Natural killer cell (primary cell): ENCODE measurements at regions not wholly inside any gene's neighbourhood (a gene's known extent, or its start where the extent isn't known, plus 50 kb on each side); places are given as distances from the start of the nearest gene placed in this dataset.

ENCODE experiments used
- ATAC-seq, 3 donors: fragments of 150-1000 bp in 2 of 3; fragments of 200-7000 bp in 1 of 3; cut with Tn5 transposase; 1 replicate in 1 of 3; 2 replicates in 2 of 3; pipeline ENCODE4 v1.10.0; 2021; ENCODE audit warnings: mild to moderate bottlenecking in 2 of 3, moderate library complexity in 2 of 3
- DNase-seq, 2 donors: peaks; one replicate each; pipeline versions ENCODE4 v3.0.0 to v3.0.0-alpha.2; 2013 to 2021; ENCODE audit warnings: mixed read lengths in 1 of 2
- H3K27ac ChIP-seq: one replicate; pipeline ENCODE4 v1.5.1; 2013; ENCODE audit warnings: mild to moderate bottlenecking, low read length
- H3K27me3 ChIP-seq: one replicate; pipeline ENCODE4 v1.6.1; 2013; ENCODE audit warnings: low read length; ENCODE audit not compliant: control insufficient read depth, insufficient read depth
- H3K36me3 ChIP-seq: one replicate; pipeline ENCODE4 v1.6.1; 2013; ENCODE audit warnings: low read length; ENCODE audit not compliant: control insufficient read depth, insufficient read depth
- H3K4me1 ChIP-seq: one replicate; pipeline ENCODE4 v1.6.1; 2013; ENCODE audit warnings: low read length; ENCODE audit not compliant: control insufficient read depth, insufficient read depth
- H3K4me3 ChIP-seq: one replicate; pipeline ENCODE4 v1.5.1; 2013; ENCODE audit warnings: low read length
- H3K9me3 ChIP-seq: one replicate; pipeline ENCODE4 v1.6.1; 2013; ENCODE audit warnings: low read length; ENCODE audit not compliant: control insufficient read depth, insufficient read depth
- H3K27ac Mint-ChIP-seq, 2 donors: one replicate each; pipeline ENCODE4 v1.8.0; 2022; ENCODE audit warnings: mild to moderate bottlenecking in 2 of 2, mixed read lengths in 2 of 2, moderate library complexity in 1 of 2
- H3K27me3 Mint-ChIP-seq, 2 donors: one replicate each; pipeline ENCODE4 v1.8.0; 2022; ENCODE audit warnings: low read depth in 2 of 2, mixed read lengths in 2 of 2
- H3K36me3 Mint-ChIP-seq: one replicate; pipeline ENCODE4 v1.8.0; 2022; ENCODE audit warnings: mixed read lengths
- H3K4me1 Mint-ChIP-seq, 2 donors: one replicate each; pipeline ENCODE4 v1.8.0; 2022; ENCODE audit warnings: mixed read lengths in 2 of 2
- H3K4me3 Mint-ChIP-seq: one replicate; pipeline ENCODE4 v1.8.0; 2022; ENCODE audit warnings: mild to moderate bottlenecking, moderate library complexity, mixed read lengths
- H3K9me3 Mint-ChIP-seq, 2 donors: one replicate each; pipeline ENCODE4 v1.8.0; 2022; ENCODE audit warnings: mixed read lengths in 2 of 2
- WGBS: methylation state at CpG from one replicate; pipeline ENCODE4 v1.1.7; 2013; ENCODE audit warnings: missing lambda C conversion rate; ENCODE audit not compliant: insufficient coverage; 5-methylcytosine and 5-hydroxymethylcytosine counted together
- intact Hi-C: fragments of 100-400 bp; cut with micrococcal nuclease; formaldehyde crosslinking; loops from one replicate; pipeline ENCODE4 v1.14.2; 2022
- TF ChIP-seq, protein P1 (sequence below): fragments of 200-600 bp; IDR thresholded peaks from one replicate; pipeline ENCODE4 v1.8.0; 2022; ENCODE audit warnings: antibody characterized with exemption

DNA sequence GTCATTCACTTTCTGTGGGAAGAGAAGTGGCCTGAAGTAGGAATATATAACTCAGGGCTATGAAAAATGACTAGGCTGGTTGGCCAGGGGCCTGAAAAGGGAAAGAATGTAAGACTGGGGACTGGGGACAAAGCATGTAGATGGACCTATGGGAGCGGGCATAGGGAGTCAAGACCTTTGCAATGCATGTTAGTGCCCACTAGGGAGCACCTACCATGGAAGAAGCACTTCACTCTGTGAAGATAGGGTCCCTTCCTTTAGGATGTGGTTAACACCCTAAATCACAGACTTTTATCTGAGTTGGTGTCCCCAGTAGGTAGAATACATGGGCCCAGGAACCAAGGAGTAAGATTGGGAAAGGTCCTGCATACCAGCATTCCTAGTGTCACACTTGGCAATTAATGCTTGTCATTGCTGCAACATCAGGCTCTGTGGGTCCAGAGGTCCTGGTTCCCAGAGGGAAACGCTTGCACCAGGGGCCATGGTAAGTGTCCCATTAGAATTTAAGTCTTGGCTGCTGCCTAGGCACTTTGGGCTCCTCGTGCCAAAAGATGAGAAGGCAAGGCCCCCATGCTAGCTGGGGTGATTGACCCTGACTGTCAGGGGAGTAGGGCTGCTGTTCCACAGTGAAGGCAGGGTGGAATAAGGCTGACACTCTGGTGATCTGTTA lies 79.6 kb downstream of the CRYGS start:
- ATAC-seq (peak in 1 of 3 donors; percentile 38), DNase-seq (peak in 1 of 2 donors; percentile 23)
- H3K27ac ChIP-seq = no peak overlapping the region
- Mint-ChIP-seq H3K27me3 (peaks cover 9 to 10% of the 10 kb centered on the region in 2 donors), H3K36me3 (no peaks in the 10 kb centered on the region), H3K27ac (no peak overlapping the region), H3K4me1 (peaks cover 0 to 10% of the 10 kb centered on the region in 2 donors), H3K9me3 (no peaks in the 10 kb centered on the region), H3K4me3 (no peak overlapping the region)
- no peaks in the 10 kb centered on the region for H3K4me1 ChIP-seq
- TF ChIP-seq, protein P1, sequence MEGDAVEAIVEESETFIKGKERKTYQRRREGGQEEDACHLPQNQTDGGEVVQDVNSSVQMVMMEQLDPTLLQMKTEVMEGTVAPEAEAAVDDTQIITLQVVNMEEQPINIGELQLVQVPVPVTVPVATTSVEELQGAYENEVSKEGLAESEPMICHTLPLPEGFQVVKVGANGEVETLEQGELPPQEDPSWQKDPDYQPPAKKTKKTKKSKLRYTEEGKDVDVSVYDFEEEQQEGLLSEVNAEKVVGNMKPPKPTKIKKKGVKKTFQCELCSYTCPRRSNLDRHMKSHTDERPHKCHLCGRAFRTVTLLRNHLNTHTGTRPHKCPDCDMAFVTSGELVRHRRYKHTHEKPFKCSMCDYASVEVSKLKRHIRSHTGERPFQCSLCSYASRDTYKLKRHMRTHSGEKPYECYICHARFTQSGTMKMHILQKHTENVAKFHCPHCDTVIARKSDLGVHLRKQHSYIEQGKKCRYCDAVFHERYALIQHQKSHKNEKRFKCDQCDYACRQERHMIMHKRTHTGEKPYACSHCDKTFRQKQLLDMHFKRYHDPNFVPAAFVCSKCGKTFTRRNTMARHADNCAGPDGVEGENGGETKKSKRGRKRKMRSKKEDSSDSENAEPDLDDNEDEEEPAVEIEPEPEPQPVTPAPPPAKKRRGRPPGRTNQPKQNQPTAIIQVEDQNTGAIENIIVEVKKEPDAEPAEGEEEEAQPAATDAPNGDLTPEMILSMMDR = no peak
- no peak overlapping the region for H3K4me3 ChIP-seq
- H3K36me3 ChIP-seq = no peaks in the 10 kb centered on the region
- H3K9me3 ChIP-seq = no peaks in the 10 kb centered on the region
- no peaks in the 10 kb centered on the region for H3K27me3 ChIP-seq
- intact Hi-C loops = loop anchor here (5.0 kb wide), 1 partner anchor 78 kb away; the partner anchor contains the start of gene CRYGS
- 92% methylated on average over 3 of the region's 3 CpGs for WGBS

DNA sequence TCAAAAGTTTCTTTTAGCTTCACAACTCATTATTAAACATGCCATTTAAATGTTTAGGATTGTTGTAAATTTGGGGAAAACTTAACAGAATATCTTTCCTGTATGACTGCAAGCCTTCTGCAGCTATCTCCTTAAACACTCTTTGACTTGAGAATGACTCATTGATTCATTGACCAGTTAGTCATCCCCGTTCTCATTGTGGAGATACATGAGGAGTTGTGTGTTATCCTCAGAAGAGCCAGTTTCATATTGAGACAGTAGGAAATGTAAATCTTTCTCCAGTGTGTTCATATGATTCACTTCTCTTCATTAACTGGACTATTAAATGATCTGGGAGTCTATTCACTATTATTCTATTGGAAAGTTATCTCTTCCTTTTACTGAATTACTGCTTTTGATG lies 83.0 kb downstream of the CRYGS start:
- H3K4me1 ChIP-seq = no peaks in the 10 kb centered on the region
- no peak overlapping the region for H3K4me3 ChIP-seq
- TF ChIP-seq, protein P1 = no peak
- no peak overlapping the region for H3K4me3 Mint-ChIP-seq
- H3K27ac Mint-ChIP-seq = no peak overlapping the region
- no peak overlapping the region for H3K27ac ChIP-seq
- no CpG with 5 or more reads among the region's 1 CpG for WGBS
- intact Hi-C loops = loop anchor here (5.0 kb wide), 1 partner anchor 81 kb away; the partner anchor contains the start of gene CRYGS
- no peaks in the 10 kb centered on the region for H3K9me3 Mint-ChIP-seq
- H3K4me1 Mint-ChIP-seq = peaks cover 0 to 10% of the 10 kb centered on the region in 2 donors
- H3K9me3 ChIP-seq = no peaks in the 10 kb centered on the region
- no peaks in the 10 kb centered on the region for H3K36me3 ChIP-seq
- no peaks in the 10 kb centered on the region for H3K27me3 ChIP-seq
- DNase-seq (no peak), ATAC-seq (no peak)
- peaks cover 9 to 13% of the 10 kb centered on the region in 2 donors for H3K27me3 Mint-ChIP-seq
- no peaks in the 10 kb centered on the region for H3K36me3 Mint-ChIP-seq

DNA sequence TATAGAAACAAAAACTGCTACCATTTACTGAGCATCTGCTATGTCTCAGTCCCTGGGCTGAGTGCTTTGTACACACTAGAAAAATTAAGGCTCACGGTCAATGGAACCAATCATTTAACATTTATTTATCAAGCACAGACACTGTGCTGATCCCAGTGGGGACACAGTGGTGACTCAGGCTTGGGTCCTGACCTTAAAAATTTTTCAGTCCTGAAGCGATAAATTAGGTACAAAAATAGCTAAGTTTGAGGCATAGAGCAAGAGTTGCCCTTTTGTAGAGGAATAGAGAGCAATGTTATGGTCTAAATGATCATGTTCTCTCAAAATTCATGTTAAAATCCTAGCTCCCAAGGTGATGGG lies 85.1 kb downstream of the CRYGS start:
- Mint-ChIP-seq H3K36me3 (no peaks in the 10 kb centered on the region), H3K4me1 (no peaks in the 10 kb centered on the region), H3K27me3 (peaks cover 12 to 13% of the 10 kb centered on the region in 2 donors), H3K4me3 (no peak overlapping the region), H3K9me3 (no peaks in the 10 kb centered on the region), H3K27ac (no peak overlapping the region)
- no peaks in the 10 kb centered on the region for H3K9me3 ChIP-seq
- DNase-seq (no peak), ATAC-seq (no peak)
- no peak overlapping the region for H3K4me3 ChIP-seq
- H3K36me3 ChIP-seq = no peaks in the 10 kb centered on the region
- WGBS = 86% methylated on average over 2 of the region's 2 CpGs
- no peaks in the 10 kb centered on the region for H3K4me1 ChIP-seq
- intact Hi-C loops = no loop called here
- TF ChIP-seq, protein P1 = no peak
- no peaks in the 10 kb centered on the region for H3K27me3 ChIP-seq
- H3K27ac ChIP-seq = no peak overlapping the region
